ENCODE measurements at regions not wholly inside any gene's neighbourhood (a gene's known extent, or its start where the extent isn't known, plus 50 kb on each side); places are given as distances from the start of the nearest gene placed in this dataset.

- no peak for TF ChIP-seq CTCF (IDR thresholded peaks at IDR 0.05; ENCODE audit: insufficient read depth, low read depth, low read length)
- TF ChIP-seq EZH2 (IDR thresholded peaks at IDR 0.05; ENCODE audit: insufficient read depth, low read length) = no peak
Observed at GRCh38 chr5:52428977-52429489, 358.7 kb upstream of the ITGA1 start.
